ENCODE measurements at regions not wholly inside any gene's neighbourhood (a gene's known extent, or its start where the extent isn't known, plus 50 kb on each side); places are given as distances from the start of the nearest gene placed in this dataset.

DNA sequence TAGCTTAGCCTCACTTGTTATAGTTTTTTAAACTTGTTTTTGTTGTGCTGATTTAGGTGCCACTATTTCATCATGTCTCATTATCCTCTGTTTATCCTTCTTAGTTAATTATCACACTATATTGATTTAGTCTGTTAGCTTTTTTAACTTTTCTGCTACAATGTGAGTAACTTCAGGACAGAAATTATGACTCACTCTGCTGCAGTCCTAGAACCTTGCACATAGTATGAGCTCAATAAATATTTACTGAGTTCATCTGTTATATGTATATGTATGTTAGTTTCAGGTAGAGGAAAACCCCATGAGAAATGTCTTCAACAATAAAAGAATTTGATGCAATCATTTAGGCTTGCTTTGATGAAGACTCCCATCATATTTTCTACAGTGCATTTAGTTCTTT lies 224.3 kb upstream of the NAV3 start:
- TF ChIP-seq, protein P1, sequence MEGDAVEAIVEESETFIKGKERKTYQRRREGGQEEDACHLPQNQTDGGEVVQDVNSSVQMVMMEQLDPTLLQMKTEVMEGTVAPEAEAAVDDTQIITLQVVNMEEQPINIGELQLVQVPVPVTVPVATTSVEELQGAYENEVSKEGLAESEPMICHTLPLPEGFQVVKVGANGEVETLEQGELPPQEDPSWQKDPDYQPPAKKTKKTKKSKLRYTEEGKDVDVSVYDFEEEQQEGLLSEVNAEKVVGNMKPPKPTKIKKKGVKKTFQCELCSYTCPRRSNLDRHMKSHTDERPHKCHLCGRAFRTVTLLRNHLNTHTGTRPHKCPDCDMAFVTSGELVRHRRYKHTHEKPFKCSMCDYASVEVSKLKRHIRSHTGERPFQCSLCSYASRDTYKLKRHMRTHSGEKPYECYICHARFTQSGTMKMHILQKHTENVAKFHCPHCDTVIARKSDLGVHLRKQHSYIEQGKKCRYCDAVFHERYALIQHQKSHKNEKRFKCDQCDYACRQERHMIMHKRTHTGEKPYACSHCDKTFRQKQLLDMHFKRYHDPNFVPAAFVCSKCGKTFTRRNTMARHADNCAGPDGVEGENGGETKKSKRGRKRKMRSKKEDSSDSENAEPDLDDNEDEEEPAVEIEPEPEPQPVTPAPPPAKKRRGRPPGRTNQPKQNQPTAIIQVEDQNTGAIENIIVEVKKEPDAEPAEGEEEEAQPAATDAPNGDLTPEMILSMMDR (IDR thresholded peaks at IDR 0.05), result no peak

DNA sequence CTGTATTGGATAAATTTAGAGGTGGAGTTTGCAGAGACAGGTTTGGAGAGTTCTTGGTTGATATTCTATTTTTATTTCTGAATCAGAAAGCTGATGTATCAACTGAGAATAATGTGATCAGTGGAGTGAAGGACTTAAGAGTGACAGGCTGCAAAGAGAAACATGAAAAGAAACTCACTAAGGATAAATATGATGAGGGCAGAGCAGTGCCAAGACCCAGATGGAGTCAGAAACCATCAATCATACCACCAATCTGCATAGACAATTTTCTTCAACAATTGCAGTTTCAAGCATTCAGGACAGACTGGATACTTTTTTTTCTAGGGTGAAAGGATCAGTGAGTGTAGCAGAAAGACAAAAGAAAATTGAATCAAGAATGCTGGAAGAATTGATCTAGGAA lies 226.7 kb upstream of the NAV3 start:
- TF ChIP-seq, protein P1 (IDR thresholded peaks at IDR 0.05), result no peak

DNA sequence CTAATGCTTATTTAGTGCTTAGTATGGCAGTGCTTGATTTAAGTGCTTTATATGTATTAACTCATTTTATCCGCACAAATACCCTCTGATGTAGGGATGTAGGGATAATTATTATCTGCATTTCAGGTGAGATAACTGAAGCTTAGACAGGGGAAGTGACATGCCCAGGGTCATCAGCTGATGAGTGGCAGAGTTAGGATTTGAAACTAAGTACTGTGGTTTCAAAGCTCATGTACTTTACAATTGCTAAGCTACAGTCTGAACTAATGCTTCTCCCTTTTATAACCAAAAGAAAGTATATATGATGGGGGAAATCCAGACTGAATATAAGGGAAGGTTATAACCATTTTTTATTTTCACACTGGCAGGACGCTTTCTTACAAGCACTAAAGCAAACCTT lies 229.6 kb upstream of the NAV3 start:
- TF ChIP-seq, protein P1 (IDR thresholded peaks at IDR 0.05), result no peak

DNA sequence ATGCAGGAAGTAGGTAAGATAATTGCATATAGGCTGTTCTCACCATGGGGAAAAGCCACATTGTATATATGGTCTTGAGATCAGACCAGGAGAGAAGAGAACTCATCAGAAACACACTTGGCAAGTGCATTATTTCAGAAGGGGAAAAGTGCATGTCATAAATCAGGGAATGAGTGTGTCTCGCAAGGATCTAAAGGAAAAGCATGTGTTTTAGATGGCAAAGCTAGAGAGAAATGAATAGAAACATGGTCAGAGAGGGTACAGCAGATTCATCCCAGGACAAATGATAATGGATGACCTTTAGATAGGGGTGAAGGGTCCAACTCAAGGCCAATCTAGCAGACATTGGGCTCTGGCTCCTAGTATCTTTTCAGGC lies 230.2 kb upstream of the NAV3 start:
- TF ChIP-seq, protein P1 (IDR thresholded peaks at IDR 0.05), result no peak

DNA sequence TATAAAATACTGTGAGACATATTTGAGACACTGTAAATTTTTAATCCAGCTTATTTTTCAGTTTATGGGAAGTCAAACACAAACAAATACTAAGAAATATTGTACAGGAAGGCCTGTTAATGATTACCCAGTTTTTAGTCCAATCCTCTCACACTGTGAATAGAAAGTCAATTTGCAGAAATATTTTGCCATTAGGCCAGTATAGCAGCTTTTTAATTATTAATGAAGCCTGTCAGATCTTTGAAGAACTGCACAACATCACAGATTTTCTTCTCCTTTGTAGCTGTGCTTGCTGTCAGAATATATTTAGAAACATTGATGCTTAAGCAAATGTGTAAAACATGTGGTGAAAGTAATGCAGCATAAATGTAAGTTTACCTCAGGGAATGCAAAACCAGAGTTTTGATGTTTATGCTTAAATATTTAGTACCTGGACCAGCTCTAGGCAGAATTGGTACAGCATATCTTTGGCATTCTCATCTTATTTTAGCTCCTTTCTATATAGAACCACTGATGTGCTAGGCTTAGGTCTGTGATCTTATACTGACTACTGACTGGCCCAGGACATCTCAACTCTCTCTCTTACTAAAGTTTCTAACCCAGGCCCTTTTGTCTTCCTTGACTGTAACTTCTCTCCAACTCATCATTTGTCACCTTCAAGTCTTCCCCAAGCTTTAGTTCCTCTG lies 230.8 kb upstream of the NAV3 start:
- TF ChIP-seq, protein P1 (IDR thresholded peaks at IDR 0.05), result no peak

DNA sequence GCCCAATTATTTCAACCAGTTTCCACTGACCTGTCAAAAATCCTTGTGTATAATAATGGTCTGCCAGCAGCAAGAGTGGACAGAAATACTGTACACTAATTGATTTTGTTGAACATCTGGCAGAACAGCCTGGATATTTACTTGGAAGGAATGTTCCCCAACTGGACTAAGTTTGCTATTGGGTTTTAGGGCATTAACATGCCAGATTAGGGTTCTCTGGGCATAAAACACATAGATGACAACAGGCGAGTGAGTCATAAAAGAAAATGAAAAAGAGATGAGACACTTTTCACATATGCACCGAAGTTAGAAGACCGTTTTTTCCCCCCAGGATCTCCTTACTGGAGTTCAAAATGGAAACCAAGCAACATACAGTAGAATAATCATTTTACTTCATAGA lies 236.3 kb upstream of the NAV3 start:
- TF ChIP-seq, protein P1 (IDR thresholded peaks at IDR 0.05), result no peak

DNA sequence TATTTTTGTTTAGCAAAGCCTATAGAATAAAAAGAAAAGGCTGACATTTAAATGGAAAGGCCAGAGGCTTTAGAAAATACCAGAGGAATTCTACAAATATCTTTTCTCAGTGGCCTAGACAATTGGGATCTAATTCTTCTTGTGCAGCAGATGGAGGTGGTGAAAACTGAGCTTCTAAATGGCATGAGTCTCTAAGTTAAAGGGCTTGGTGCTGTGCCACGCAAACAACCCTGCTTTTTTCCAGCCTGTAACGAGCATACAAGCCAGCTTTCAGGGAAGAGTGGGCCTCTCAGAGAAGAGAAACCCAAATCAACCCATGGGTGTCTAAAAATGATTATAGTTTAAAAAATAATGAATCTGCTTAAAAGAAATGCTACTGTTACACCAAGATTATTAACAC lies 237.9 kb upstream of the NAV3 start:
- TF ChIP-seq, protein P1 (IDR thresholded peaks at IDR 0.05), result no peak

All from LNCAP (cell line).